ENCODE measurements at regions not wholly inside any gene's neighbourhood (a gene's known extent, or its start where the extent isn't known, plus 50 kb on each side); places are given as distances from the start of the nearest gene placed in this dataset.

DNA sequence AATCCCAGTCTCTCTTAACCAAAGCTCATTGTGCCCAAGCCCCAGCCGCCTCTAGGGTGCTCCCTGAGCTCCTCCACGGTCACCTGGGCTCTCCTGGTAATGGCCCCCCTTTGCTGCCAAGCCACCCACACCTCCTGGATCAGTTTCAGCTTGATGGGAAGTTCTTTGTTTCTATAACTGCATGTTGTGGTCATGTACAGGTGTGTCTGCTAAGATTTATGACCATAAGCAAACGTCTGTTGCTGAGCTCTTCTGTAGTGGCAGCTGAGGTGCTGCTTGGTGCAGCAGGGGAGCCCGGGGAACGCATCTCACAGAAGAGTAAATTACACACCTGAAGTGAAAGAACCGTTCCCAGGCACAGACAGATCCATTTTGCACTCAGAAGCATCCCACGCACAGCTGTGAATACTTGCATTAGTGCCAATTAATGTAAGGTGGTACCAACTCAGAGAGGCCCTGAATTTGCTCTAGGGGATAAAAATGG, 194.6 kb upstream of the ARID1B start:
- no peak for TF ChIP-seq POLR2A (IDR thresholded peaks at IDR 0.05)
- TF ChIP-seq, protein P1, sequence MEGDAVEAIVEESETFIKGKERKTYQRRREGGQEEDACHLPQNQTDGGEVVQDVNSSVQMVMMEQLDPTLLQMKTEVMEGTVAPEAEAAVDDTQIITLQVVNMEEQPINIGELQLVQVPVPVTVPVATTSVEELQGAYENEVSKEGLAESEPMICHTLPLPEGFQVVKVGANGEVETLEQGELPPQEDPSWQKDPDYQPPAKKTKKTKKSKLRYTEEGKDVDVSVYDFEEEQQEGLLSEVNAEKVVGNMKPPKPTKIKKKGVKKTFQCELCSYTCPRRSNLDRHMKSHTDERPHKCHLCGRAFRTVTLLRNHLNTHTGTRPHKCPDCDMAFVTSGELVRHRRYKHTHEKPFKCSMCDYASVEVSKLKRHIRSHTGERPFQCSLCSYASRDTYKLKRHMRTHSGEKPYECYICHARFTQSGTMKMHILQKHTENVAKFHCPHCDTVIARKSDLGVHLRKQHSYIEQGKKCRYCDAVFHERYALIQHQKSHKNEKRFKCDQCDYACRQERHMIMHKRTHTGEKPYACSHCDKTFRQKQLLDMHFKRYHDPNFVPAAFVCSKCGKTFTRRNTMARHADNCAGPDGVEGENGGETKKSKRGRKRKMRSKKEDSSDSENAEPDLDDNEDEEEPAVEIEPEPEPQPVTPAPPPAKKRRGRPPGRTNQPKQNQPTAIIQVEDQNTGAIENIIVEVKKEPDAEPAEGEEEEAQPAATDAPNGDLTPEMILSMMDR (IDR thresholded peaks at IDR 0.05) = no peak
